GM18907 (cell line): ENCODE measurements at regions not wholly inside any gene's neighbourhood (a gene's known extent, or its start where the extent isn't known, plus 50 kb on each side); places are given as distances from the start of the nearest gene placed in this dataset.
"Not testable (repeated sequence)": the region's sequence is repeated elsewhere in the genome, so short reads cannot be mapped to it uniquely, and the experiment has no call there.

Source experiments
- ATAC-seq: cut with Tn5 transposase; IDR thresholded peaks from one replicate; pipeline ENCODE4 v1.9.1; 2021; ENCODE audit warnings: mild to moderate bottlenecking, moderate library complexity; ENCODE audit not compliant: unreplicated experiment

GRCh38 chr4:86413426-86413825, 53.6 kb upstream of the MAPK10 start:
- not testable (repeated sequence) for ATAC-seq

- ATAC-seq = no peak
Measured at GRCh38 chr4:86414686-86415085, 54.8 kb upstream of the MAPK10 start.

GRCh38 chr4:86416081-86416480, 56.2 kb upstream of the MAPK10 start:
- no peak for ATAC-seq

- no peak for ATAC-seq
Measured at GRCh38 chr4:86421461-86421860, 61.6 kb upstream of the MAPK10 start.

- no peak for ATAC-seq
Measured at GRCh38 chr4:86431543-86432116, 71.8 kb upstream of the MAPK10 start.

GRCh38 chr4:86432559-86433134, 72.8 kb upstream of the MAPK10 start:
- no peak for ATAC-seq

- ATAC-seq = no peak
Measured at GRCh38 chr4:86439293-86439692, 79.4 kb upstream of the MAPK10 start.

GRCh38 chr4:86441175-86441936, 81.5 kb upstream of the MAPK10 start:
- ATAC-seq = peak; percentile 67

GRCh38 chr4:86442881-86443280, 83.0 kb upstream of the MAPK10 start:
- ATAC-seq = no peak

GRCh38 chr4:86443495-86443894, 83.6 kb upstream of the MAPK10 start:
- ATAC-seq = no peak

- ATAC-seq = no peak
Measured at GRCh38 chr4:86446996-86447395, 87.1 kb upstream of the MAPK10 start.

- no peak for ATAC-seq
Measured at GRCh38 chr4:86448871-86449270, 89.0 kb upstream of the MAPK10 start.

- ATAC-seq = no peak
Measured at GRCh38 chr4:86449746-86450588, 90.1 kb upstream of the MAPK10 start.

GRCh38 chr4:86450861-86451260, 91.0 kb upstream of the MAPK10 start:
- ATAC-seq = no peak

GRCh38 chr4:86451560-86452330, 91.9 kb upstream of the MAPK10 start:
- ATAC-seq = no peak

- no peak for ATAC-seq
Measured at GRCh38 chr4:86452422-86452891, 92.6 kb upstream of the MAPK10 start.

GRCh38 chr4:86452924-86453531, 93.2 kb upstream of the MAPK10 start:
- ATAC-seq = no peak

GRCh38 chr4:86453611-86454072, 93.8 kb upstream of the MAPK10 start:
- ATAC-seq = not testable (repeated sequence)

GRCh38 chr4:86461849-86462248, 102.0 kb upstream of the MAPK10 start:
- ATAC-seq = no peak
